Stimulated activated CD8-positive, alpha-beta memory T cell treated with anti-CD3 and anti-CD28 coated beads, Interleukin-4, amount 100 ng/mL, for 48 hours (primary cell): ENCODE measurements at regions not wholly inside any gene's neighbourhood (a gene's known extent, or its start where the extent isn't known, plus 50 kb on each side); places are given as distances from the start of the nearest gene placed in this dataset.

Source experiments
- DNase-seq: peaks from one replicate; pipeline ENCODE4 v3.0.0-alpha.2; 2020

DNA sequence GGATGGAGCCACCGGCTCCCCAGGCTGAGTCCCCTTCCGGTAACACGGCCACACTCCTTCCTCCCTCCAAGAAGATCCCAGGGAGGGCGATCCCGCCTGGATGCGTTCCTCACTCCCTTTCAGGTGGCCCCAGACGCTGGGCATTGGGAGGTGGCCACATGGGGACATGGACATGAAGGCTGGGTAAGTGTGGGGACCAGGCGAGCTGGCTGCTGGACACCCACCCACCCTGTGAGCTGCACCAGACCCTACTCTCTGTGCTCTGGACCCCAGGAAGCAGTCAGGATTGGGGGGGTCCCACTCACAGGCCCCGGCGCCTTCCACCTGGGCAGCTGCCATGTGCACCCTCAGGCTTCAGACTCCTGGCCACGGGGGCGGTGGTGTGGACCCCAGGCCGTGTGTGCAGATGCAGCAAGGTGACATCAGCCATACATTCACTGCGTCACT is 932.8 kb downstream of the BRD1 start:
- DNase-seq: no peak

GRCh38 chr22:48894064-48894671 is 933.5 kb downstream of the BRD1 start:
- peak; percentile 18 for DNase-seq

DNA sequence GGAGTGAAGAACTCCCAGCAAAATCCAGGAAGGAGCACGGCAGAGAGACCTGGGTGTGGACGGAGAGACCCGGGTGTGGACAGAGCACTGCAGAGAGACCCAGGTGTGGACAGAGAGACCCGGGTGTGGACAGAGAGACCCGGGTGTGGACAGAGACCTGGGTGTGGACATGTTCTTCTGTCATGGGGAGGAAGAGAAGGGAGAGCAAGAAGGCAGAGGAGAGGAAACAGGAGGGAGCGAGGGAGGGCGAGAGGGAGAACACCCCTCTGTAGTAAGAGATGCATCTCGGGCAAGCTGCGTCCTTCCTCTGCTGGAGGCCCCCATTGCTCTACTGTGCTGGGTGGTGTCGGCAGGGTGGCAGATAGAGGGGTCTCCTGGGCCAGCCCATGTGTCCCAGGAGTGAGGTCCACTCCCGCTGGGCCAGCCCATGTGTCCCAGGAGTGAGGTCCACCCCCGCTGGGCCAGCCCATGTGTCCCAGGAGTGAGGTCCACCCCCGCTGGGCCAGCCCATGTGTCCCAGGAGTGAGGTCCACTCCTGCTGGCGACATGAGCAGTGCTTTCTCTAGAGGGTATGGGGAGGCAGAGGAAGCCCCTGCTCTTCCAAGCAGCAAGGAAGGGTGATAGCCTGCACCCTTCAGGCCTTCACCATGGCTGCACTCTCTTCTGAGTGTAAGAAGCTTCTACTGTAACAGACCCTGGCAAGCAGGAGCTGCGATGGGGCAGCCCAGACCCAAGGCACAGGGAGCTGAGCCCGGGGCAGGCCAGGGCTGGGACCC is 934.2 kb downstream of the BRD1 start:
- peak; percentile 10 for DNase-seq

- peak; percentile 3 for DNase-seq
These were observed 934.9 kb downstream of the BRD1 start for GRCh38 chr22:48892578-48893287.

DNA sequence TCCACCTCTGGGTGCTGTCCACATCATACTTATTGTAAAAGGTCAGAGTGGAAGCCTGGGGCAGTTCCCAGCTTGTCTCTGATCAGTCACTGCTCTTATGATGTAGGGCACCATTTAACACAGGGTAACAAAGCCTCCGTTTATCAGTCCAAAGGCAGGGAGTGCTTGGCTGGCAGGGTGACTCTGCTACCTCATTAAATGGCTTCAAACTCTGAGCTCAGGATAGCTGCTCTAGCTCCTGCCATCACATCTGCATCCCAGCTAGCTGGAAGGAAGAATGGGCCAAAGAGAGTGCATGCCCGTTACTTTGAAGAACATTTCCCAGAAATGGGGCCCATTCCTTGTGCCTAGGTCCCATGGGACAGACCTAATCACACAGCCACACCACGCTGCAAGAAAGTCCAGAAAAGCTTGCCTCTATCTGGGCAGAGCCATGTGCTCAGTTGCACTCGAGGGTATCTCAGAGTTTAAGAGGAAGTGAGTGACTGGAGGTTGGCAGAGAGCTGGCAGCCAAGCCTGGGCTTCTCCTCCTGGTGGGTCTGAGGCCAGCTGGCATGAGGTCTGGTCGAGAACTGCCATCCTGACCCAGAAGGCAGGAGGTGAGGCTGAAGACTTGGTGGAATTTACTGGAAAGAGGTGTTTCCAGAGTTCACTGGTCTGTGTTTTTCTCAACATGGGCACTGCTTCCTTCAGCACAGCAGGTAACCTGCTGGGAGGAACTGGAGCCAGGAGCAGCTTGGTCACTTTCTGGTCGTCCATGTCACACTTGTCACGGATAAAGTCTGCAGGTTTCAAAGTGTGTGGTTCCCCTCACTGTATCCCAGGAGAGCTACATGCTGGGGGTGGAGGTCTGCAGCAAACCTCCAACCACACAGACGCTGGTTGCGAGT is 935.7 kb downstream of the BRD1 start:
- DNase-seq: peak; percentile 7

GRCh38 chr22:48890693-48891554 is 936.7 kb downstream of the BRD1 start:
- no peak for DNase-seq

DNA sequence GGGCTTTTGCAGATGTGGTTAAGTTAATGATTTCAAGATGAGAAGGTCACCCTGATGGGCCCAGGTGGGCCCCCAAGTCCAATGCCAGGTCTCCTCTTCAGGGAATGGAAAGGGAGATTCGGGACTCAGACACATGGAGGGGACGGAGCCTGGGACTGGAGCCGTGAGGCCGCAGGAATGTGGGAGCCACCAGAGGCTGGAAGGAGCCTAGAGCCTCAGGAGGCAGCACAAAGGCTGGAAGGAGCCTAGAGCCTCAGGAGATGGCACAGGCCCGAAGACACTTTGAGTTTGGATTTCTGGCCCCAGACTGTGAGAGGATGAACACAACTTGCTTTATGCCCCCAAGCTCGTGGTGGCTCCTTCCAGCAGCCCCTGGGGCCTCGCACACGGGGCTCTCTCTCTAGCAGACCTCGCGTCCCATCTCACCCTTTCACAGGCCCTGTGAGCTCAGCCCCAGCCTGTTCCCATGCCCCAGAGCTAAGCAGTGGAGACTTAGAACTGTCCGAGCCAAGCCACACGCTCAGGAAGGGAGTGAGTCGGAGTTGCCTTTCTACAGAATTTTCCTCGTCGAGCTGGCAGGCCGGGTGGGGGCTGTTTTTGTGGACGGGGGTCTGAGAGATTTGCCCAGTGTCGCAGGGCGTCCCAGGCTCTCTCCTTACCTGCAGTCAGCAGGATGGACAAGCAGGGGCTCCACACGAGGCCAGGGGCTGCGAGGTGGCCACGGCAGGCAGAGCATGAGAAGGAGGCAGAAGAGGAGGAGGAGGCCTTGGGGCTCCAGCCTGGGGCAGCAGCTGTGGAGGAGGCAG is 937.6 kb downstream of the BRD1 start:
- DNase-seq: no peak

- no peak for DNase-seq
These were observed 938.4 kb downstream of the BRD1 start for GRCh38 chr22:48889209-48889830.

DNA sequence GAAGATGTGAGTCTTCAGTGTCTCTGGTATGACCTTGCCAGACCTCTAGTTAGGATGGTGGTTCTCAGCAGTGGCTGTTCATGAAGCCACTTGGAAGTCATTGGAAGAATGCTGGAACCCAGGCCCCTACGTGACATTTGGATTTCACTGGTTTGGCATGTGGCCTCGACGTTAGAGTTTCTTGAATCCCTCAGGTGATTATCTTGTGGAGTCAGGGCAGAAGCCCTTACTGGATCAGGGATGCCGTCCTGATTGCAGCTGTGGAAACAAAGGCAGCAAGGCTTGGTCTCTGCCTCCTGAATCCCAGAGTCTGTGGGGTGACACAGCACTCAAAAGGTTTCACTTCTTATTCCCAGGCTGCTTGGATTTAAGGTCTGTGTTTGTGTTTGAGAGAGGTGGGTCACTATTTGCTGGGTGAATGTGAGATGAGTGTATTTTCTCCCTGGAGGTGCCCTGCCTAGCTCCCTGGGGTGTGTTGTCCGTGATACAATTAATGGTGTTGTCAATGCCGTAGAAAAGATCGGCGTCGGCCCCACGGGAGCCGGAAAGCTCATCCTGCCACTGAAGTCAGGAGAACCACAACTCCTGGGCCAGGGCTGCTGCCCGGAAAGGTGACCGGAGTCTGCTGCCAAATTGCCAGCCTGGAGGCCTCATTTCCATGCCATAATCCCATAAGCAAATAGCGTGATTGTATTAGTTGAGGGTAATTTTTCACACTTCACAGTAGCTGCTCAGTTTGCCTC is 939.0 kb downstream of the BRD1 start:
- DNase-seq: no peak

DNA sequence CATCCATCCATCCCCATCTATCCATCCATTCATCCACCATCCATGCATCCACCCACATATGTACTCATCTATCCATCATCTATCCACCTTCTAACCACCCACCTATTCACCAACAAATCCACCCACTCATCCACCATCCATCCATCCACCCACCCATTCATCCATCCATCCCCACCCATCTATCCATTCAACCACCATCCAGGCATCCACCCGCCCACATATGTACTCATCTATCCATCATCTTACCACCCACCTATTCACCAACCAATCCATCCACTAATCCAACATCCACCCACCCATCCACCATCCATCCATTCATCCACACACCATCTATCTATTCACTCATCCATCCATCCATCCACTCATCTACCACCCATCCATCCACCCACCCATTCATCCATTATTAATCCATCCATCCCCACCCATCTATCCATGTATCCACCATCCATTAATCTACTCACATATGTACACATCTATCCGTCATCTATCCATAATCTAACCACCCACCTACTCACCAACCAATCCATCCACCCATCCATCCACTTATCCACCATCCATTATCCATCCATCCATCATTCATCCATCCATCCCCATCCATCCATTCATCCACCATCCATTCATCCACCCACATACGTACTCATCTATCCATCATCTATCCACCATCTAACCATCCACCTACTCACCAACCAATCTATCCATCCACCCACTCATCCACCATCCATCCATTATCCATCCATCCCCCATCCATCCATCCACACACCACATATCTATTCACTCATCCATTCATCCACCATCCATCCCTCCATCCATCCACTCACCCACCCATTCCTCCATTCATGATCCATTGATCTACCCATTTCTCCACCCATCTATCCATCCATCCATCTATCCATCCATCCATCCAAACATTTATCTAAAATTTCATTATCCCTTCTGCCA is 940.0 kb downstream of the BRD1 start:
- no peak for DNase-seq

GRCh38 chr22:48886604-48887393 is 940.9 kb downstream of the BRD1 start:
- DNase-seq: no peak

GRCh38 chr22:48885919-48886305 is 941.8 kb downstream of the BRD1 start:
- DNase-seq: no peak

- no peak for DNase-seq
These were observed 942.3 kb downstream of the BRD1 start for GRCh38 chr22:48885271-48885918.

GRCh38 chr22:48884786-48885185 is 942.9 kb downstream of the BRD1 start:
- no peak for DNase-seq

DNA sequence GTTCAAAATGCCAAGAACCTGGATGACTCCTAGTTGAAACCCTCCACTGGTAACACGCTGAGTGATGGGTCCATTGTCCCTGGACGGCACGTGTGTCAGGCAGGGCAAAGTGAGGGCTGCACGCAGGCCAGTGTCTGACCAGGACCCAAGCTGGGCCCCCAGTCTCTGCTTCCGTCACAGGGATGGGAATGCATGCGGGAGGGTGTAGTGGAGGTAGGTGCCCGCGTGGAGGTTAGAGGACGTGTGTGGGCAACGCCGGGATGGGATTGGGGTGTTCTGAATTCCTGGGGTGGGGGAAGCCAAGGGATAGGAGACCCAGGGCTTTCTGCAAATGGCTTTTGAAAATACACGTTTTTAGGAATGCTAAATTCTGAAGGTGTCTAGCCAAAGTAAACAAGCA is 943.3 kb downstream of the BRD1 start:
- no peak for DNase-seq

DNA sequence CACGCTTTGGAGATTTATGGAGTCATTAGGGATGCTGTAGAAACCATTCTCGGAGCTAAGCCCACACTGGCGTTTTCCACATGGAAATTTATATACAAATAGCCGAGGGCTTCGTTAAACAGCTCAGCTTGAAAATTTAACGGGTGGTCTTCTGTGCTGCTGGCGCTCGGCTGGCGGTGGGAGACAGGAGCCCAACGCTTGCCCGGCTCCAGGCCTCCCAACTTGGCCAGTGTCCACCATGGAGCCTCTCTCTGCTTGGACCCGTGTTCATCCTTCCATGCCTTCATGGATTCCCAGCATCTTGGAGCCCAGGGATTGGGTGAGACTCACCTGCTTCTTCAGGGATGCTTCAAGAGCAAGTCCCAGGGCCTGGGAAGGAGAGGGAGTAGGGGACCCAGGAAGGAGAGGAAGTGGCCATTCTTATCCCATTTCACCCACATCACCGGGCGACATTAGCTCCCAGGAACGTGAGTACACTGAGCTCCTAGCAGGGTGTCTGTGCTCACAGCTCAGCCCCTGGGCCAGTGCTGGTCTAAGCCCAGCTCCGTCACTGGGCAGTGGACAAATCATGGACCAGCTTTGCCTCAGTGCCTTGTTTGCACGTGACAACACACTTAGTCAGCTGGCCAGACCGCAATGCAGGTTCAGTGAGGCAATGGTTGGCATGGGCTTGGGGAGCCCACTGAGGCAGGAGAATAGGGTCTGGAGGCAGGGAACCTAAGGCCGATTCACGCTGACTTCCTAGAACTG is 944.3 kb downstream of the BRD1 start:
- DNase-seq: no peak
